Activated T-helper 17 cell treated with anti-CD3 and anti-CD28 coated beads, Interleukin-2, amount 50 U/mL, for 72 hours (primary cell): ENCODE measurements at regions not wholly inside any gene's neighbourhood (a gene's known extent, or its start where the extent isn't known, plus 50 kb on each side); places are given as distances from the start of the nearest gene placed in this dataset.

Source experiments
- ATAC-seq: fragments of 150-1000 bp; cut with Tn5 transposase; replicated peaks from 2 replicates; pipeline ENCODE4 v1.10.0; 2021; ENCODE audit warnings: mild to moderate bottlenecking, moderate library complexity
- H3K27ac Mint-ChIP-seq: one replicate; pipeline ENCODE4 v1.8.0; 2022; ENCODE audit warnings: mixed read lengths
- H3K27me3 Mint-ChIP-seq: one replicate; pipeline ENCODE4 v1.8.0; 2022; ENCODE audit warnings: mixed read lengths
- H3K36me3 Mint-ChIP-seq: one replicate; pipeline ENCODE4 v1.8.0; 2022; ENCODE audit warnings: low read depth, mild to moderate bottlenecking, mixed read lengths
- H3K4me1 Mint-ChIP-seq: one replicate; pipeline ENCODE4 v1.8.0; 2022; ENCODE audit warnings: mixed read lengths
- H3K4me3 Mint-ChIP-seq: one replicate; pipeline ENCODE4 v1.8.0; 2022; ENCODE audit warnings: mild to moderate bottlenecking, mixed read lengths
- H3K9me3 Mint-ChIP-seq: one replicate; pipeline ENCODE4 v1.8.0; 2022; ENCODE audit warnings: mixed read lengths

GRCh38 chr20:56927127-56927526 lies 298.0 kb downstream of the TFAP2C start:
- H3K27ac Mint-ChIP-seq = no peak overlapping the region
- H3K36me3 Mint-ChIP-seq = no peaks in the 10 kb centered on the region
- no peak for ATAC-seq
- H3K4me1 Mint-ChIP-seq = no peaks in the 10 kb centered on the region
- no peak overlapping the region for H3K4me3 Mint-ChIP-seq
- peaks cover 68% of the 10 kb centered on the region for H3K27me3 Mint-ChIP-seq
- peaks cover 4% of the 10 kb centered on the region for H3K9me3 Mint-ChIP-seq

DNA sequence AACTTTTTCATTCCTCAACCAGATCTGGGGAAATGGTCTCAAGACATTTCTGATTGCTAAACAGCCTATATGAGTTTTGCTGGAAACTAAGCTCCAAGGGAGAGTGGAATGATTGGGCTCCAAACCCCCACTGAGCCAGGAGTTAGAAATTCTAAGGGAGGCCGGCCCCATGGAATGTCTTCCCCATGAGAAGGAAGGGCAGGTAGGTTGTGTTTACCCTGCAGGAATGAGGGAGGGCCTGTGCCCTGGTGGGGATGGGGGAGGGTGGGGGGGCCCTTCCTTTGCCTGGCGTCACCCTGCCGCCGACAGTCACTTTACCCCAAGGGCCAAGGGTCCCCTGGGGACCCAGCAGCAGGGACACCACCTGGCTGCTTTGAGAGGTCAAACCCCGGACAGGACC lies 298.9 kb downstream of the TFAP2C start:
- peaks cover 61% of the 10 kb centered on the region for H3K27me3 Mint-ChIP-seq
- no peaks in the 10 kb centered on the region for H3K4me1 Mint-ChIP-seq
- H3K27ac Mint-ChIP-seq = no peak overlapping the region
- H3K36me3 Mint-ChIP-seq = no peaks in the 10 kb centered on the region
- no peak overlapping the region for H3K4me3 Mint-ChIP-seq
- ATAC-seq = no peak
- peaks cover 4% of the 10 kb centered on the region for H3K9me3 Mint-ChIP-seq

GRCh38 chr20:56929606-56930005 lies 300.5 kb downstream of the TFAP2C start:
- H3K9me3 Mint-ChIP-seq = peaks cover 4% of the 10 kb centered on the region
- no peak overlapping the region for H3K27ac Mint-ChIP-seq
- no peak for ATAC-seq
- no peaks in the 10 kb centered on the region for H3K36me3 Mint-ChIP-seq
- no peak overlapping the region for H3K4me3 Mint-ChIP-seq
- H3K27me3 Mint-ChIP-seq = peaks cover 48% of the 10 kb centered on the region
- H3K4me1 Mint-ChIP-seq = no peaks in the 10 kb centered on the region

DNA sequence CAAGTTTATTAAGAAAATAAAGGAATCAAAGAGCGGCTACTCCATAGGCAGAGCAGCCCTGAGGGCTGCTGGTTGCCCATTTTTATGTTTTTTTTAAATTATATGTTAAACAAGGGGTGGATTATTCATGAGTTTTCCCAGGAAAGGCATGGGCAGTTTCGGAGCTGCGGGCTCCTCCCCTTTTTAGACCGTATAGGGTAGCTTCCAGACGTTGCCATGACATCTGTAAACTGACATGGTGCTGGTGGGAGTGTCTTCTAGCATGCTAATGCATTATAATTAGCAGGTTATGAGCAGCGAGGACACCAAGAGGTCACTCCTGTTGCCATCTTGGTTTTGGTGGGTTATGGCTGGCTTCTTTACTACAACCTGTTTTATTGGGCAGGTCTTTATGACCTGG lies 301.8 kb downstream of the TFAP2C start:
- Mint-ChIP-seq H3K9me3 (peaks cover 4% of the 10 kb centered on the region), H3K4me1 (no peaks in the 10 kb centered on the region), H3K27me3 (peaks cover 38% of the 10 kb centered on the region), H3K36me3 (no peaks in the 10 kb centered on the region), H3K4me3 (no peak overlapping the region), H3K27ac (no peak overlapping the region)
- ATAC-seq = no peak

DNA sequence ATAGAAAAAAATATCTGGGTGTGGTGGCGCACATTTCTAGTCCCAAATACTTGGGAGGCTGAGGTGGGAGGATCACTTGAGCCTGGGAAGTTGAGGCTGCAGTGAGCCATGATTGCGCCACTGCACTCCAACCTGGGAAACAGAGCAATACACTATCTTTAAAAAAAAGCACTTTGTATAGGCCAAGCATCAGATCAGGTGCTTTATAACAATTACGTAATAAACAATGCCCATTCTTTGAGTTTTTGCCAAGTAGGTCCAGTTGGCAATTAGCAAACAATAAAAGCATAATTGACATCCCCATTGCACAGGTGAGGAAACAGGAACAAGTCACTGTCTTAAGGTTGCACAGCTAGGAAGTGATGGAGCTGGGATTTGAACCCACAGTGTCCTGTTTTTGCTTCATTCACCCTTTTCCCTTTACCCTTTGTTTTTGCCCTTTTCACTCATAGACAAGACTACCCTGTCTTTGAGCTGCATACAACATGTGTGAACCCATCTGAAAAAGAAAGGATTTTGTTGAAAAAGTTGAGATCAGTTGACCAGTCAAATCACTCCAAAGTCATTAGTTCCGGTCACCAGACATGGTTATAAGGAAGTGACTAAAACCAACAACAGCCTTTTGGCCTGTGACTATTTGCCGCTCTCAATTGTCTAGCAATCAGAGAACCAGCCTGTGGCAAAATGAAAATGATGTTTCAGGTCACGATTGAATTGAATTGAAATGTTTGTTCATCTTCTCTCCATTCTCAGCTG lies 303.6 kb downstream of the TFAP2C start:
- no peak for ATAC-seq
- Mint-ChIP-seq H3K27ac (no peak overlapping the region), H3K36me3 (no peaks in the 10 kb centered on the region), H3K4me1 (no peaks in the 10 kb centered on the region), H3K4me3 (no peak overlapping the region), H3K27me3 (peaks cover 20% of the 10 kb centered on the region), H3K9me3 (peaks cover 4% of the 10 kb centered on the region)

GRCh38 chr20:56933331-56933698 lies 304.2 kb downstream of the TFAP2C start:
- H3K27ac Mint-ChIP-seq = no peak overlapping the region

GRCh38 chr20:56934888-56935287 lies 305.8 kb downstream of the TFAP2C start:
- Mint-ChIP-seq H3K4me3 (no peak overlapping the region), H3K9me3 (peaks cover under 1% of the 10 kb centered on the region), H3K27me3 (peaks cover 12% of the 10 kb centered on the region), H3K36me3 (no peaks in the 10 kb centered on the region), H3K4me1 (no peaks in the 10 kb centered on the region), H3K27ac (no peak overlapping the region)
- no peak for ATAC-seq

More at GRCh38 chr20:56933331-56933698, 304.2 kb downstream of the TFAP2C start:
- H3K4me3 Mint-ChIP-seq = no peak overlapping the region
- ATAC-seq = no peak
- H3K27me3 Mint-ChIP-seq = peaks cover 17% of the 10 kb centered on the region
- no peaks in the 10 kb centered on the region for H3K4me1 Mint-ChIP-seq
- H3K9me3 Mint-ChIP-seq = peaks cover 4% of the 10 kb centered on the region
- no peaks in the 10 kb centered on the region for H3K36me3 Mint-ChIP-seq

DNA sequence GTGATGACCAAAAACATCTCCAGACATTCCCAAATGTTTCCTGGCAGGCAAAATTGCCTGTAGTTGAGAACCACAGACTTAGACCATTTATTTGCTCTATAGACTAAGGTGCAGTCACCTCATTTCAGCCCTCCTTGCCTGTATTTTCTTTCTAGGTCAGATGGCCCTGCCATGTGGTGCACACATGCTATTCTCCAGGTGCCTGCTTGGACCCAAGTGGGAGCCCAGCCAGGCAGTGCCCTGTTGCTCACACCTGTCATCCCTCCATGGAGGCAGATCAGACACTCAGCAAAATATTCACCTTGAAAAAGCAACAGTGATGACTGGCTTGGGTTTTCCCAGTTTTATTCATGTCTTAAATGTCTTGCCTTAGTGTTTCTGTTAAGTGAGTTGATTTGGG lies 311.4 kb downstream of the TFAP2C start:
- no peaks in the 10 kb centered on the region for H3K4me1 Mint-ChIP-seq
- no peak for ATAC-seq
- no peaks in the 10 kb centered on the region for H3K9me3 Mint-ChIP-seq
- H3K4me3 Mint-ChIP-seq = no peak overlapping the region
- H3K27ac Mint-ChIP-seq = no peak overlapping the region
- H3K36me3 Mint-ChIP-seq = no peaks in the 10 kb centered on the region
- peaks cover 14% of the 10 kb centered on the region for H3K27me3 Mint-ChIP-seq

DNA sequence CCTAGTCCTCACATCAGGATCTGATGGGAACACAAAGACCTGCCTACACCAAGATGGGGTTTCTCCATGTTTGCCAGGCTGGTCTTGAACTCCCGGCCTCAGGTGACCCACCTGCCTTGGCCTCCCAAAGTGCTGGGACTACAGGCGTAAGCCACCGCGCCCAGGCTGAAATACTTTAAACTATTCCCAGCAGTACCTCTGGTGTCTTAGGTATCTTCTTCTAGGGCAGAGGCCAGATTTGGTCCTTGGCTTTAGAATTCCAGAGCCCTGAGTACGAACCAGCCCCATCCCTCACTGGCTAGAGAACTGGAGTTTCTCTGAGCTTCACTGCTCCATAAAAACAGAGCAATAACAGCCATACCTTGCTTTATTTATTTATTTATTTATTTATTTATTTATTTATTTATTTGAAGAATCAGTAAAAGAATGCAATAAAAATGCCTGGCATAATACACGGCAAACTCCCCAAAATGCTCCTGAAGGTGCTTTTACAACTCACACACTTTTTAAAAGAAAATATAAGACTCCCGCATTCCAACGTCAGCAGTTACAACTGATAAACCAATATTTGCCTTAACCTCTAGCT lies 312.1 kb downstream of the TFAP2C start:
- ATAC-seq = no peak
- no peak overlapping the region for H3K4me3 Mint-ChIP-seq
- H3K4me1 Mint-ChIP-seq = no peaks in the 10 kb centered on the region
- no peaks in the 10 kb centered on the region for H3K9me3 Mint-ChIP-seq
- no peaks in the 10 kb centered on the region for H3K36me3 Mint-ChIP-seq
- H3K27ac Mint-ChIP-seq = no peak overlapping the region
- peaks cover 17% of the 10 kb centered on the region for H3K27me3 Mint-ChIP-seq

- Mint-ChIP-seq H3K27ac (no peak overlapping the region), H3K4me1 (no peaks in the 10 kb centered on the region), H3K4me3 (no peak overlapping the region), H3K36me3 (no peaks in the 10 kb centered on the region), H3K27me3 (peaks cover 18% of the 10 kb centered on the region), H3K9me3 (no peaks in the 10 kb centered on the region)
- no peak for ATAC-seq
These were observed 315.1 kb downstream of the TFAP2C start for GRCh38 chr20:56943946-56944945.

DNA sequence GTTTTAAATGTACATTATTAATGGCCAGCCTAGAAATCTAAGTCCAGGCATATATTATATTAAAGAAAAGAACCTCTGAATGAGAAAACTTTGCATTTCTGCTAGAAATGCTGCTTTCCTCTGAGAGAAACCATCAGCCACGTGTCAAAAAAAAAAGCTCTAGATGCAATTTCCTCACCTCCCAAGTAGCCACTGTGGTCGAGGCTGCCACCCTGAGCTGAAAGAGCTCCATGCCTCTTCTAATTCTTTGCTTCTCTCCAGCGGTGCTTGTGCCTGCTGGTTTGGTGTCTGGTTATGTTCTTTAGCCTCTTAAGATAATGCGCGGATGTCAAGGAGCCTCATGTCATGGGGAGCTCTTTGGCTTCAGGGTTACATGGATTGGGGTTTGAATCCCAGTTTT lies 316.0 kb downstream of the TFAP2C start:
- no peak for ATAC-seq
- H3K27me3 Mint-ChIP-seq = peaks cover 18% of the 10 kb centered on the region
- H3K36me3 Mint-ChIP-seq = no peaks in the 10 kb centered on the region
- no peak overlapping the region for H3K27ac Mint-ChIP-seq
- no peaks in the 10 kb centered on the region for H3K9me3 Mint-ChIP-seq
- H3K4me1 Mint-ChIP-seq = no peaks in the 10 kb centered on the region
- no peak overlapping the region for H3K4me3 Mint-ChIP-seq

DNA sequence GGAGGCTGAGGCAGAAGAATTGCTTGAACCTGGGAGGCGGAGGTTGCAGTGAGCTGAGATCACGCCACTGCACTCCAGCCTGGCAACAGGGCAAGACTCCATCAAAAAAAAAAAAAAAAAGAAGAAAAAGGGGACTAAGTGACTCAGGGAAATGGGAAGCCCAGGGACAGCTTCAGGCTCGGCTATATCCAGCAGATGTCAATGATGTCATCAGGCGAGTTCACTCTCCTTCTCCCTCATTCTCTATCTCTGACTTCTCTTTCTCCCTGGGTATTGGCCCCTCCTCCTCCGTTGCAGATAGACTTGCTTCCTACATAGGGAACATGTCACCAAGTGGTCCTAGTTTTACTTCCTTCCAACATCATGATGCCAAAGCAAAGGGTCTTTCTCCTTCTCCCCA lies 316.8 kb downstream of the TFAP2C start:
- no peak for ATAC-seq
- Mint-ChIP-seq H3K9me3 (no peaks in the 10 kb centered on the region), H3K27ac (no peak overlapping the region), H3K4me1 (no peaks in the 10 kb centered on the region), H3K36me3 (no peaks in the 10 kb centered on the region), H3K4me3 (no peak overlapping the region), H3K27me3 (peaks cover 18% of the 10 kb centered on the region)

GRCh38 chr20:56949318-56949717 lies 317.1 kb downstream of the BMP7 start:
- no peak for ATAC-seq

GRCh38 chr20:56952258-56953047 lies 314.0 kb downstream of the BMP7 start:
- H3K27ac Mint-ChIP-seq = no peak overlapping the region
- no peak for ATAC-seq
- H3K36me3 Mint-ChIP-seq = no peaks in the 10 kb centered on the region
- H3K27me3 Mint-ChIP-seq = peaks cover 8% of the 10 kb centered on the region
- no peaks in the 10 kb centered on the region for H3K9me3 Mint-ChIP-seq
- H3K4me3 Mint-ChIP-seq = no peak overlapping the region
- H3K4me1 Mint-ChIP-seq = no peaks in the 10 kb centered on the region

More at GRCh38 chr20:56949318-56949717, 317.1 kb downstream of the BMP7 start:
- Mint-ChIP-seq H3K4me1 (no peaks in the 10 kb centered on the region), H3K36me3 (no peaks in the 10 kb centered on the region), H3K9me3 (no peaks in the 10 kb centered on the region), H3K27me3 (peaks cover 15% of the 10 kb centered on the region), H3K4me3 (no peak overlapping the region), H3K27ac (no peak overlapping the region)
